GM19023 (cell line): ENCODE measurements at regions not wholly inside any gene's neighbourhood (a gene's known extent, or its start where the extent isn't known, plus 50 kb on each side); places are given as distances from the start of the nearest gene placed in this dataset.

Experiments used
- ATAC-seq: cut with Tn5 transposase; IDR thresholded peaks from one replicate; pipeline ENCODE4 v1.9.1; 2021; ENCODE audit warnings: mild to moderate bottlenecking, moderate library complexity; ENCODE audit not compliant: unreplicated experiment

DNA sequence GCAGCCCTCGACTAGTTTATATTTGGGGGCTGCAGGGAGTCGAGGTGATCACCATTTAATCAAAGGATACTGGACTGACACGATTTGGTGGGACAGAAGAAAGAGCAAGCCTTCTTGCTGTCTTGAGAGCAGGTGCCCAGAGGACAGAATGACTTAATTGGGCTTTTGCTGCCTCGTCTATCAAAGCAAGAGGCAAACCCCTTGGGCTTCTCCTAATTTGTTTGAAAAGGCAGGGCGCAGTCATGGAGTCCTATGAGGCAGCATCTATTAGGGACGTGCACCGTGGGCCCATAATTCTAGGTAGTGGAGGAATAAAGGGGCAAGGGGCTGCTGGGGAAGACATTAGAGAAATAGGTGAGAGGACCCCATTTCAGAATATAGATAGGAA lies 1411.3 kb downstream of the TBC1D22A start:
- ATAC-seq, result no peak

DNA sequence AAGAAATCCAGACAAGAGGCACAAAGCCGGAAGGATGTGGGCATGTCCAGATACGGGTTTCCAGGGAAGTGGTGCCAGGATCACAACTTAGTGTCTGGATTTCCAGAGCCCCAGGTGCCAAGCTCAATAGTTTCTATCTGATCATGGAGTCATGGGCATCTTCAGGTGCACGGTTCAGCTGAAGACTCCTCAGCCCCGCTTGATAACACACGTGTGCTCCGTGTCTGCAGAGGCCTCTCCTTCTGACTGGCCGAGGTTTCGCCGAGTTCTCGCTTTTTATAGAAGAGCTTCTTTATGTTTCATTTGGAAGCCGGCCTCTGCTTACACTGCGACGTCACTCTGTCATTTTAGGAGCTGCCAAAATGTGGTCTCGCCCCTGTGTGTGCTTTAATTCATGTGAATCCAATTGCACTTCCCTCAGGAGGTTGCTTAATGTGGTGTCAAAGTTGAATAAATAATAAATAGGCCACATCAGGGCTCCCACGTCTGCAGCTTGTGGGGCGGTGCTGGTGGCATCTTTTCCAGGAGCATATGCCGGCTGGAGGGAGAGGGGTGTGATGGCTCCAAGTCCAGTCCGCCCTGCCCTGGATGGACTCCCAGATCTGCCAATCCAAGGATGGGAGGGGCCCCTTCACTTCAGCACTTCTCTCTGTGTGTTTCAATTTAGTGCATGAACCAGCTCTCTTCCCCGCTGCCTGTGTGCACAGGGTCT lies 1410.8 kb downstream of the TBC1D22A start:
- no peak for ATAC-seq

DNA sequence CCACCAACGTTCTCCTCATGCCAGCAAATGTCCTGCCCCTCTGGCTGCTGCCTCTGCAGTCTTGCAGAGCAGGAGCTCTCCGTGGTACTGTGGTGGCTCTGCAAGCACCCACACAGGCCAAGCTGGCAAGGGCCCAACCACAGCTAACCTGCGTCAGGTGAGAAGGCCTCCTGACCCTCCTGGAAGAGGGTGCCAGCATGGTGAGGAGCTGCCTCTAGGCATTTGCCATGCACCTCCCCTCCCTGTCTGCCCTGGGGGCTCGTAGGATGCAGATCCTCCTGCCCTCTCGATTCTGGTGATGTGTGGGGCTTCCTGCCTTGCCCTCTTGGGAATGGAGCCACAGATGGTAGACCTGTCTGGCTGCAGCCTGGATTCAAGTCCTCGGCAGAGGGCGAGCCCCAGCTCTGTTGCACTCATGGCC lies 1408.8 kb downstream of the TBC1D22A start:
- no peak for ATAC-seq

DNA sequence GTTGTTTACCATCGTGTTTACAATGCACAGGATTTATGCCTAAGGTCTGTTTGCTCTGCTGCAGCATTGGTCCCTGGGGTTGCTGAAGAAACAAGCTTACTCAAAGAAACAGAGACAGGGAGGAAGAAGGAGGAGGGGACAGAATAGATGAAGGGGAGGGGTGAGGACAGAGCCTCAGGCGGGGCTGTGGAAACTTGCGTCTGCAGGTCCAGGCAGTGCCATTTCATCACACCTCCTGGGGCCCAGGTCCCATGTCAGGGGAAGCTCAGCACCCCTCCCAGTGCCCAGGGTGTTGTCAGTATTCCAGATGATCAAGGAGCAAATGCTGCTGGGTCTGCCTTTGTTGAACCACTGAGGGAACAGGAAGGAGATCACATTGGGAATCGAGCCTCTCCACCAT lies 1406.8 kb downstream of the TBC1D22A start:
- no peak for ATAC-seq

DNA sequence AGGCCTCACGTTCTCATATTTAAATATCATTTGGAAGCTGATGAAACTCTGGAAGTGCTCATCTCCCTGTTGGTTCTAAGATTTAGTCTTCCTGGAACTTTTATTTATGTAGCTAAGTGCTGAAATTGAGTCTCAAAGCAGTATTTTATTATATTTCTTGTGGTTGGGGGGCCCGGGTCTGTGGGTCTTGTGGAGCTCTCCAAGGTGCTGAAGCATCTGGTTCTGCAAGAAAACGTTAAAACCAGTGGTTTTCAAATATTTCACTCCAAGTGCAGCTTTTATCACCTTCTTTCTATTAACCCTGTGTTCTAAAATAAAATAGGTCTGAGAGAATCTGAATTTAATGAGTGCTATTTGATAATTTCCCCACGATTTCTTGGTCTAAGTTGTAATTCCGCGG lies 1404.8 kb downstream of the TBC1D22A start:
- ATAC-seq, result no peak

DNA sequence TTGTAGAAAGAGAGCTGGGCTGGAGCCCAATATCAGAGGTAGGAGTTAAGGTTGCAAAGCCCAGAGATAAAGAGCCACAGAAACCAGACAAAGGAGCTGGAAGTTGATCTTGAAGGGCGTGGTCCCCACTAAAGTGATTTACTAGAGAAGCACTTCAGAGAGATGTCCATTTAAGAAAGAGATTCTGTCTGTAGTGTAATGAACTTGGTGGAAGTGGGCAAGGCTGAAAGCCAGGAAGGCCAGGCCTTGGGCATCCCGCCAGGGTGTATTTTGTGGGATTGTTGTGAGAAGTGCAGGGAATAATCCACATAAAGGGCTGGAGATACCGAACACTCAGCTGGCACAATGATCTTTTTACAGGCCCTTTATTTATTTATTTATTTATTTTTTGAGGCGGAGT lies 1398.8 kb downstream of the TBC1D22A start:
- ATAC-seq, result no peak

DNA sequence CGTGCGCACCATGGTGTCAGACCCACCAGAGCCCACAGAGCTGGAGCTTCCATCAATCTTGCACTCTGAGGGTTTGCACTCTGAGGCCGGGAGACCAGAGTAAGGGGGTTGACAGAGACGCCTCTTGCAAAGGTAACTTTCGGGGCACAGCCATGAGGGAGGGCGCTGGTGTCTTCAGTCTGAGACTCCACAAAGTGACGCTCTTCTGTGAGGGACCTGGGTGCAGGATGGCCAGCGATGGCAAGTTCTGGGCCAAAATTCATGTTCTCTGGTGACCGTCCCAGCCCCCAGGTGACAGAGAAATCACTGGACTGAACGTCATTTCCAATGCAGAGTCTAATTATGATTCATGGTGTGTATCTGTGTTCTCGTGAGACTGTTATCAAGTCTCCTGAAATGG lies 1395.2 kb downstream of the TBC1D22A start:
- ATAC-seq, result no peak

DNA sequence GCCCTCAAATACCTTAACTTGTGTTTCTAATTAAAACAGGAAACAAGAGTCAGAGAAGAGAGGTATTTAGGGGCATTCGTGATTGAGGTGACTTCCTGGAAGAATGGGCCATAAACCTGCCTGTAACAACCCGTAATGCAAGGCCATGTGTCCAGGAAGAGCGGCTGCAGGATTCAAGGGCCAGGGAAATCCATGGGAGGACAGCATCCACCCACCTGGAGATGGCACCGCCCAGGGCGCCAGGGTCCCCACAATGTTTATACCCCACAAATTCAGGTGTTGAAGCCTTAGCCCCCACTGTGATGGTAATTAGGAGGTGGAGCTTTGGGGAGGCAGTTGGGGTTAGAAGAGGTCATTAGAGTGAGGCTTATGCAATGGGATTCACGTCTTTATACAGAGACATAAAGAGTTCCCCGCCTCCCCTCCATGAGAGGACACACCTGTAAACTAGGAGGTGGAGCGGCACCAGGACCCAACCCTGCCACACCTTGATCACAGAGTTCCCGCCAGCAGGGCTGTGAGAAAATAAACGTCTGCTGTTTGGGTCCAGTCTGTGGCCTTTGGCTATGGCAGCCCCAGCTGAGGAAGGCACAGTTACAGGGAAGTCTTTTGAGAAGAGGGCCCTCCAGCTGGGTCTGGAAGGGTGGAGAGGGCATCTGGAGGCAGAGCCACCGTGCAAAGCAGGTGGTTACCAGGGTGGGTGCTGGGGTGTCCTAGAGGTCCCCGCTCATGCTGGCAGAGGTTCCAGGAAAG lies 1394.3 kb downstream of the TBC1D22A start:
- no peak for ATAC-seq

DNA sequence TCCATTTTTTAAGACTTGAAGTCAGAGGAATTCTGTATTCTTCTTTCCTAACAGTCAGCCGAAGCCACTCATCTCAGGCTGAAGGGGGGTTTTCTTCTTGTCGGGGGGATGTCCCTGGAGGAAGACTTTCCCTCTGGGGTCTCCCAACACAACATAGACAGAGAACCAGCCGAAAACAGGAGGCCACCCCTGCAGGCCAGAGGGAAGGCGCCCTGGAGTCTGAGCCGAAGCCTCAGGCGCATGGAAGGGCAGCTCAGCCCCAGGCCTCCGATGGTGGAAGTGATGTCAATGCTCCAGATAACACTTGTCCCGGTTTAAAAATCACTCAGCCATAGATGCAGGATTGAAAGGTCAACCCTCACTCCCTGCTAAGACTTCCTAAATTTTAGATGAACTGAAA lies 1393.0 kb downstream of the TBC1D22A start:
- no peak for ATAC-seq

DNA sequence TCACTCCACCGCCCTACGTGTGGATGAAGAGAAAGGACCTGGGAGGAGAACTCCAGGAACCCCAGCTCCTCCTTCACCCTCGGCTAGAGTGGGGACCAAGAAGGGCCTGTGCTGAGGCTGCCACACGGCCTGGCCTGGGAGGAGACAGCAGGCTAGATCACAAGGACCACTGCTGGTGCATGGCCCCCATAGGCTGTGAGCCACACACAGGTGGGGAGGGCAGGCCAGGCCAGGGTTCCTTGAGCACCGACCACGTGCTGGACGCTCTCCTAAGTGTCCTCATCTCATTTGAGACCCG lies 1392.4 kb downstream of the TBC1D22A start:
- no peak for ATAC-seq

DNA sequence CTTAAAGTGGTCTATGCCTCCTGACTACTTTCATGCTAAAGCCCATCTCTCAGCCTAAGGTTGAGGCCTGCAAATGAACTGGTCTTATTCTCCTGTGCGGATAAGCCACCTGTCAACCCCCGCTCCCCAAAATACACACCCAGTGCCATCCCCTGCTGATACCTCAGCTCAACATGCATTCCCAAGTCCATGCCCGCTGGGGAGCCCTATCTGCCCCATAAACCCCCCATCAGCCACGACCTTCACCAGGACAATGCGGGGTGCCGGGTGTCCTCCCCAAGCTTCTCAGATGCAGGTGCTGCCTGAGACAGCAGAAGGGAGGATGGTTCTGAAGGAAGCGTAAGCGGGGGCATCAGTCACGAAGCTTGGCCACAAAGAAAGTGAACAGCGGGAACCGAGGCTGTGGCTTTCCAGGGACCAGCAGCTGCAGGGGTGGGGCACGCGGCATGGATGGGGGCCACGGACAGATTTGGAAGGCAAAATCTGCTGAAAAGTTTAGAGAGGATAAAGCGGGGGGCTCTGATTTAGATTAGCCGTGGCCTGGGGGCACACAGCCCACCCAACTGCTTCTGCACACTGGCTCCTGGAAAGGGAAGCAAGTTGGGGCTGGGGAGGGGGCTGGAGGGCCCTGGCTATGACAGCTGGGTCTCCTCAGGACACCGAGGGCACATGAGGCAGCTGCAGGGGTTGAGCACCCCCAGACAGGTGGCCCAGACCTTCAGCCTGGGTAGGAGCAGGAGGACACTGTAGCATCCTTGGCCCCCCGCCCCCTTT lies 1391.9 kb downstream of the TBC1D22A start:
- ATAC-seq, result no peak

DNA sequence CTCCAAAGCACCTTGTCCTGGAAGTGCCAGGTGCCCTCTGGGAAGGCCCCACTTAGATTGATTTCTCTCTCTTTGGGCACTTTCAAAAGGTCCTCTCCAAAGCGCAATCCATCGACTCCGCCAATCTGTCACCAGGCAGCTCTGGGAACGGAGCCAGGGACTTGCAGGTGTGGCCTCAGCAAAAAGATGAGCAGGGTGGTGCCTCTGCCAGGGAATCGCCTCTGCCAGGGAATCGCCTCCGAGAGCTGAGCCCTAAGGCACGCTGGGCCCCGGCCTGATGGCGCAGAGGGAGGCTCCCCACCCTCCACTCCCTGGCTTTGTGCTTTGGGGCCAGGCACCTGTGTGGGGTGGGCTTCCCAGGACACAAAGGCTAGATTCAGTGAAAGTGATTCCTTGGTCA lies 1391.3 kb downstream of the TBC1D22A start:
- no peak for ATAC-seq

DNA sequence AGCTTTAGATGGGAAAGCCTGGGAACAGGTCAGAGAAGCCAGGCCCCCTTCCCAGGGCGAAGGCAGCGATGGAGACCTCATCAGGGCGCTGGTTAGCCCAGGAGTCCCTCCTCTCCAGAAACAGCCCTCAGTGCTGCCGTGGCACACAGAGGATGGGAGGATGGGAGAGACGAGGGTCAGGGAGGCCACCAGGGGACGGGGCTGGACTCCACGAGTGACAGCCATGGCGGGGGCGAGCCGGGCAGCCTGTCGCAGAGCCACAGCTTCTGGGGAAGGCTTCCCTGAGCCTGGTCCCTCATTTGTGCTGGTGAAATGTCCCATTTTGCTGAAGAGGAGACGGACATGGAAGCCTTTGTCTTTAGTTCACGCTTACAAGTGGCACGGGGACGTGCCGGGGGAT lies 1390.5 kb downstream of the TBC1D22A start:
- ATAC-seq, result no peak

DNA sequence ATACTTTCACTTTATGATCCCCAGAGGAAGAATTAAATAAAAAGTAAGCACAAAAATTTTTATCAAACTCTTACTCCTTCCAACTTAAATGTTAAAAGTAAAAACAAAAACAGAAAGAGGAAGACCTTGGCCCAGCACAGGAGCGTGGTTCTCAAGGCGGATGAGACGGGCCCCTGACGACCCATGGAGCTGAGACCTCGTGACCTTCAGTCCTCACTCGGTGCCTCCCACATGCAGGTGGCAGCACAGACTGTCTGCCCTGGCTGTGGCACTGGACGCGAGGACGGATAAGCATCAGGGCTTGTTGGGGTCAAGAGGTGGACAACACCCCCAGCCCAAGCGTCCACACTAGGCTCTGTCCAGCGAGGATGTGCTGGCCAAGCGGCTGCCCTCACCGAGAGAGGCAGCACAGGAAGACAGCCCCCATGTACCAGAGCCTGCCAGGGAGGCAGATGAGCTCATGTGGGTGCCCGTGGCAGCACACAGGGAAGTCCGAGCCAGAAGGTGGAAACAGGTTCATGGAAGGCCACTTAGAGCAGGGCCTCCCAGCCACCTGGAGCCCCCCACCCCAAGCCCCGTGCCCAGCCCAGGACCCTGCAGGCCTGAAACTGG lies 1389.8 kb downstream of the TBC1D22A start:
- ATAC-seq, result no peak

DNA sequence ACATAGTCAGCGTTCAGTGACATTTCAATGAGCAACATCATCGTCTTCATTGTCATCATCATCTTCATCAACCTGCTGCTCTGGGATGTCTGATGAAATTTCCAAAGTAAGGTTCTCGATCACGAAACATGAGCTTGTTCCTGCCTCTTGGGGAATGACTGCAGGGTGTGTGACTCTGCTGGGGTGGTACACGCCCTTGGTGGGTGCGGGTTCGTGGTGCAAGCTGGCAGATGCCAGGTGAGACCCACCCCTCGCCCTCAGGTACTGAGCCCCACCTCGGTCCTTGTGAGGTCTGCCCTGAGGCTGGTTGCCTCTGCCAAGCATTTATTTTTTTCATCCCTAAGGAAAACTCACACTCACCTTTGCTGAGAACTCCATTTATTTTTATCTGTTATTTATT lies 1389.2 kb downstream of the TBC1D22A start:
- no peak for ATAC-seq

DNA sequence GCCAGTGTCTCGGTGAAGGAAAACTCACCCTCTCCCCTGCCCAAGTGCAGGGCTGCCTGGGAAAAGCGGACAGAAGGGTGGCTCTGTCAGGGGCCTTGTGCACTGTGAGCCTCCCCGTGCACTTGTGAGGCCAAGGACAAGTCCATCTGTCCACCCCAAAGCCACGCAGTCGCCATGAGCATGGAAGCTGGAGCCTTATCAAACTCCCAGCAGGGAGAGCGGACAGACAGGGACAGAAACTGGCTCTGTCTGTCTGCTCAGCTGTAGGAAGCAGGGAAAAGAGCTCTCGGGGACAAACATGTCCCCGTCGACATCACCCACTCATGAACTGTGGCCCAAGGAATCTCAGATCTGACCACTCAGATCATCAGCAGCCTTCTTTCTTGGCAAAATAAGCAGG lies 1385.4 kb downstream of the TBC1D22A start:
- no peak for ATAC-seq

DNA sequence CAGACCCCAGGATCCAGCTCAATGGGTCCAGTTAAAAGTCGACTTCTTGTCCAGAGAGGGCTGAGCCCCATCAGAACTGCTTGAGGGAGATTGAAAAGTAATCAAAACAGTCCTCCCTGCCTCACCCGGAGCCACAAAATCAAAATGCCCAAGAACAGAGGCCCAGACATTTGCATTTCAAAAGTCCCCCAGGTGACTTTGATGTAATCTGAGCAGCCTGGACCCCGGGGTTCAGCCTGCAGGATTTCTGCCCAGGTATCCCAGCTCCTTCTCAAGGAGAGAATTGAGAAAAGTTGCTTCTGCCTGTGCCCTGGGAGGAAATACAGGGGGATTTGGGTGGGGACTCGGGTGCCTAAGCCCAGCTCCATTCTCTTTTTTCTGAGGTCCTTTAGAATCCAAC lies 1385.0 kb downstream of the TBC1D22A start:
- no peak for ATAC-seq

DNA sequence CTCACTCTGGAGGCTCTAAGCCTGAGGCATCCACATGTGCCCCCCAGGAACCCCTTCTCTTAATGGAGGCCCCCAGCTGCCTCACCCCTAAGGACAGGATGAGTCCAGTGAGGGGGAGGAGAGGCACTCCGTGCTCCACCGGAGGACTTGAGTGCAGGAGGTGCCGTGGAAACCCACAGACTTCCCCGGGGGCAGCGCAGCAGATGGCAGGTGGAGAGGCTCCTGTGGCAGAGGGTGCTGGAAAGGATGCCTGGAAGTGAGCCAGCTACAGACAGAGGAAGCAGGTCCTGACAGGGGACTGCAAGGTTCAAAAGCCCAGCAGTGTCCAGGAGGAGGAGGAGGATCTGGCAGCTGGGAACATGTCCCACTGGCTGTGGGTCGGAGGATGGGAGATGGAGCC lies 1384.0 kb downstream of the TBC1D22A start:
- ATAC-seq, result no peak

DNA sequence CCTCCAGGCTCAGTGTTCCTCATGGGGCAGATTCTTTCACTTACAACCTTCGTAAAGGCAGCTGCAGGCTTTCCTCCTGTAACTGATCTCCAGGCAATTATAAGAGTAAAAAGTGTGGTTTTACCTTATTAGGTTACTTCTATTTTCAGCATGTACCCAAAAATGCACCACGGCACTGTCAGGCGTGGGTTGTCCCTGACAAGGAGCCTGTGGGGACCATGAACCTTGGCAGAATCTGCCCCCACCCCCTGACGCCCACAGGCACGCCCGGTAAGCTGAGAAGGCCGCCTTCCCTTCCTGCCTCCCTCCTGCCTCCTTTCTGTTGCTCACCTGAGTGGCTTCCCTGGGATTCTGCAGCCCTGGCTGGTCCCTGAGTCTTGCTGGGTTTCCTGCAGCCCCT lies 1383.3 kb downstream of the TBC1D22A start:
- ATAC-seq, result no peak

DNA sequence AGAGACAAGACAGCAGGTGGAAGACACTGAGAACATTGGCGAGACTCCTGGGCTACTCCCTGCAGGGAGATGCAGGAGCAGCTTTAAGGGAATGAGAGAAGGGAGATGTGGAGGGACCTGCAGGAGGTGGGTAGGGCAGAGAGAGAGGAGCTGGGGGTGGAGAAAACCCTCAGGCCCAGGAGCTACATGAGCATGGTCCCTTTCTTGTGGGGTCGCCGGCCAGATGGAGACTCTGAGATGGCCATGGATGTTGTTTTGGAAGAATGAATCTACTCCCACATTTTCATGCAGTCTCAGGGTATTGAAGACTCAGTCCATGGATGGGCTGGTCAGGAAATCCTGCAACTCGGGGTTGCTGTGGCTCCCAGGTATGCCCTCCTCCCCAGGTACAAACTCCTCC lies 1381.9 kb downstream of the TBC1D22A start:
- ATAC-seq, result no peak

DNA sequence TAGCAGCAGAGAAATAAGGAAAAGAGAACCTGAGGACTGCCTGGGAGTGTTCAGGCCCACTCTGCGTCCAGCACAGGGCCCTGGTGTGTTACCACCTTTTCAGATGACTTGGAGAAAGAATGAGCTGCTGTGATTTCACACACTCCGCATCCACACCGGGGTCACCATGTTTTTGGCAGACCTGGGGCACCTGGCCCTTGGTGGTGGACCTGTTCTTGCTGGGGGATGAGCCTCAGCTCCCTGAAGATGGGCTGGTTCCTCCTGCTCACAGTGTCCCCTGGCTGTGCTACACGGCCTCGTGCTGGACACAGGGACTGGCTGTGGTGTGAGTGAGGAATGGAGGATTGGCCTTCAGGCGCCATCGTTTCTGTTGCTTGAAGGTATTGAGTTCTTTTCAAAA lies 1381.4 kb downstream of the TBC1D22A start:
- ATAC-seq, result no peak

DNA sequence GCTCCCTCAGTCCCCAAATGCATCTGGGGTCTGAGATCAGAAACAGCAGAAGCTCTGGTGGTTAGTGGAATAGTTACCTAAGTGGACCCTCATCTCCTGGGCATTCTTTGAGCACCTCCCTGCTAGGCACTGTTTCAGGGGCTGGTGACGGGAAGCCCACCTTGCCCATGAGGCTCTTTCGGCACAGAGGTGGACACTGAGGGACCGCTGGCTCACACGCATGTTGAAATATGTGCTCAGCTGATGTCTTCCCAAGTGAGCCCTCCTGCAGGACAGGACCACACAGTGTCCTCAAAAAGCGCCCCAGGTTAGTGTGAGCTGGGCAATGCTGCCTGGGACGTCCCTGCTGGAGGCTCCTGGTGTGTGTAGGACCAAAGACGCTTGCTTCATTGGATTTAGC lies 1379.9 kb downstream of the TBC1D22A start:
- no peak for ATAC-seq
